AG09309 (cell line): ENCODE measurements at regions not wholly inside any gene's neighbourhood (a gene's known extent, or its start where the extent isn't known, plus 50 kb on each side); places are given as distances from the start of the nearest gene placed in this dataset.

Experiments
- DNase-seq: peaks from one replicate; pipeline ENCODE4 v3.0.0-alpha.2; 2010; ENCODE audit warnings: low read depth
- H3K4me3 ChIP-seq: 2 replicates; pipeline ENCODE4 v1.5.1; 2011; ENCODE audit warnings: mild to moderate bottlenecking, low read depth, low read length, moderate library complexity; ENCODE audit not compliant: control insufficient read depth
- CTCF ChIP-seq: IDR thresholded peaks from 2 replicates; pipeline ENCODE4 v1.5.1; 2011; ENCODE audit warnings: mild to moderate bottlenecking, low read depth, low read length, inconsistent platforms; ENCODE audit not compliant: insufficient read depth, control insufficient read depth; ENCODE audit errors: missing control alignments

- no peak overlapping the region for H3K4me3 ChIP-seq
- TF ChIP-seq CTCF = no peak
- DNase-seq = no peak
Measured at GRCh38 chr6:74654296-74654695, 551.6 kb downstream of the COL12A1 start.

GRCh38 chr6:74651948-74652842, 553.7 kb downstream of the COL12A1 start:
- peak; percentile 75 for DNase-seq
- no peak overlapping the region for H3K4me3 ChIP-seq
- no peak for TF ChIP-seq CTCF

- H3K4me3 ChIP-seq = no peak overlapping the region
- TF ChIP-seq CTCF = no peak
- DNase-seq = no peak
Measured at GRCh38 chr6:74650668-74651067, 555.2 kb downstream of the COL12A1 start.

GRCh38 chr6:74646461-74646860, 559.4 kb downstream of the COL12A1 start:
- DNase-seq = no peak
- TF ChIP-seq CTCF = no peak
- H3K4me3 ChIP-seq = no peak overlapping the region

GRCh38 chr6:74645108-74645849, 560.6 kb downstream of the COL12A1 start:
- no peak for DNase-seq
- TF ChIP-seq CTCF = no peak
- no peak overlapping the region for H3K4me3 ChIP-seq

GRCh38 chr6:74642101-74642500, 563.8 kb downstream of the COL12A1 start:
- no peak overlapping the region for H3K4me3 ChIP-seq
- no peak for DNase-seq
- TF ChIP-seq CTCF = no peak
